DND-41 (cell line): ENCODE measurements at regions not wholly inside any gene's neighbourhood (a gene's known extent, or its start where the extent isn't known, plus 50 kb on each side); places are given as distances from the start of the nearest gene placed in this dataset.

ENCODE experiments used
- ATAC-seq: fragments of 200-7000 bp; cut with Tn5 transposase; 3 replicates; pipeline ENCODE4 v1.9.1; 2021; ENCODE audit warnings: low read depth; ENCODE audit not compliant: insufficient read depth
- DNase-seq: peaks from one replicate; pipeline ENCODE4 v3.0.0-alpha.2; 2020
- H2AFZ ChIP-seq: 2 replicates; pipeline ENCODE4 v1.6.0; 2012; ENCODE audit warnings: low read depth, low read length
- H3K27ac ChIP-seq: 2 replicates; pipeline ENCODE4 v1.5.1; 2012; ENCODE audit warnings: low read length, inconsistent platforms
- H3K27me3 ChIP-seq: fragments of 200-600 bp; sonication (generic); 2 replicates; pipeline ENCODE4 v1.6.0; 2012; ENCODE audit warnings: low read length, mild to moderate bottlenecking, inconsistent platforms; ENCODE audit not compliant: insufficient read depth, poor library complexity
- H3K36me3 ChIP-seq: 2 replicates; pipeline ENCODE4 v1.5.1; 2012; ENCODE audit warnings: low read length, inconsistent platforms; ENCODE audit not compliant: insufficient read depth
- H3K4me1 ChIP-seq: 2 replicates; pipeline ENCODE4 v1.5.1; 2012; ENCODE audit warnings: mild to moderate bottlenecking, low read length; ENCODE audit not compliant: insufficient read depth
- H3K4me2 ChIP-seq: 2 replicates; pipeline ENCODE4 v1.6.0; 2012; ENCODE audit warnings: mild to moderate bottlenecking, moderate library complexity, low read length, inconsistent platforms; ENCODE audit not compliant: insufficient read depth
- H3K4me3 ChIP-seq, 2 experiments: fragments of 200-600 bp in 1 of 2; shearing (Covaris generic) in 1 of 2; 2 replicates each; pipeline ENCODE4 v1.5.1; 2012 to 2016; ENCODE audit warnings: inconsistent platforms in 2 of 2, low read length in 2 of 2, mild to moderate bottlenecking in 2 of 2, low read depth in 1 of 2, moderate library complexity in 1 of 2
- H3K79me2 ChIP-seq: 2 replicates; pipeline ENCODE4 v1.6.0; 2012; ENCODE audit warnings: low read length, inconsistent platforms; ENCODE audit not compliant: insufficient read depth
- H3K9ac ChIP-seq: 2 replicates; pipeline ENCODE4 v1.6.0; 2012; ENCODE audit warnings: low read depth, mild to moderate bottlenecking, inconsistent platforms, low read length, moderate library complexity
- H3K9me3 ChIP-seq: 2 replicates; pipeline ENCODE4 v1.5.1; 2012; ENCODE audit warnings: low read length, moderate library complexity, mild to moderate bottlenecking, inconsistent platforms; ENCODE audit not compliant: insufficient read depth, severe bottlenecking
- H4K20me1 ChIP-seq: 2 replicates; pipeline ENCODE4 v1.6.0; 2012; ENCODE audit warnings: low read length; ENCODE audit not compliant: insufficient read depth
- CTCF ChIP-seq: IDR thresholded peaks from 2 replicates; pipeline ENCODE4 v1.5.1; 2012; ENCODE audit warnings: borderline replicate concordance, low read length, moderate library complexity, mild to moderate bottlenecking; ENCODE audit not compliant: poor library complexity, severe bottlenecking; ENCODE audit errors: extremely low read depth
- EZH2 ChIP-seq: IDR thresholded peaks from 3 replicates; pipeline ENCODE4 v1.6.1; 2012; ENCODE audit warnings: borderline replicate concordance, low read depth, mild to moderate bottlenecking, moderate library complexity, low read length, inconsistent platforms; ENCODE audit not compliant: severe bottlenecking

GRCh38 chr5:126104951-126105350 lies 318.3 kb upstream of the GRAMD2B start:
- no peaks in the 10 kb centered on the region for H3K79me2 ChIP-seq
- H3K4me2 ChIP-seq = no peak overlapping the region
- no peak overlapping the region for H2AFZ ChIP-seq
- no peaks in the 10 kb centered on the region for H4K20me1 ChIP-seq
- H3K9me3 ChIP-seq = no peaks in the 10 kb centered on the region
- H3K36me3 ChIP-seq = no peaks in the 10 kb centered on the region
- no peak overlapping the region for H3K27ac ChIP-seq
- H3K4me3 ChIP-seq = no peak overlapping the region
- H3K27me3 ChIP-seq = no peaks in the 10 kb centered on the region
- no peak overlapping the region for H3K9ac ChIP-seq
- no peak for TF ChIP-seq EZH2
- no peak for ATAC-seq
- no peaks in the 10 kb centered on the region for H3K4me1 ChIP-seq
- DNase-seq = no peak

GRCh38 chr5:126106029-126106428 lies 317.2 kb upstream of the GRAMD2B start:
- Histone ChIP-seq H3K9ac (no peak overlapping the region), H3K36me3 (no peaks in the 10 kb centered on the region), H3K79me2 (no peaks in the 10 kb centered on the region), H3K9me3 (no peaks in the 10 kb centered on the region), H3K4me3 (no peak overlapping the region), H3K4me2 (no peak overlapping the region), H3K27ac (no peak overlapping the region), H3K4me1 (no peaks in the 10 kb centered on the region), H4K20me1 (no peaks in the 10 kb centered on the region), H3K27me3 (no peaks in the 10 kb centered on the region), H2AFZ (no peak overlapping the region)
- TF ChIP-seq CTCF = no peak
- no peak for TF ChIP-seq EZH2
- DNase-seq (no peak), ATAC-seq (no peak)

DNA sequence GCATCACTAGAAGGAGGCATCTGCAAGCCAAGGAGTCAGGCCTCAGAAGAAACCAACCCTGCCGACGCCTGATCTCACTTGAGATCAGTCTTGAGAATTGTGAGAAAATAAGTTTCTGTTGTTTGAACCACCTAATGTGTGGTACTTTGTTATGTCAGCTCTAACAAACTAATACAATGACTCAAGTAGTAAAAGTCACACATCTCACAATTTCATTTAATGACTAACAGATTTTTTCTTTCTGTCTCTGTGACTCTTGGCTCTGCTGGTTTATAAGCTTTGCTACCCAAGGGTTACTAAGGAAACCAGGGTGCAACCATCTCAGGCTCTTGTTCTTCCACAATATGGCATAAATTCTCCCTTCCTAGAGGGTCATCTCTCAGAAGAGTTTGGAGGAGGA lies 315.8 kb upstream of the GRAMD2B start:
- TF ChIP-seq EZH2 = no peak
- TF ChIP-seq CTCF = no peak
- H2AFZ ChIP-seq = no peak overlapping the region

GRCh38 chr5:126108470-126108869 lies 314.7 kb upstream of the GRAMD2B start:
- no peaks in the 10 kb centered on the region for H3K36me3 ChIP-seq
- no peak overlapping the region for H3K9ac ChIP-seq
- DNase-seq (no peak), ATAC-seq (no peak)
- no peaks in the 10 kb centered on the region for H3K79me2 ChIP-seq
- TF ChIP-seq EZH2 = no peak
- no peak for TF ChIP-seq CTCF
- H3K4me3 ChIP-seq = no peak overlapping the region
- H2AFZ ChIP-seq = no peak overlapping the region; the same call in 1 of the 2 replicates
- H3K4me1 ChIP-seq = no peaks in the 10 kb centered on the region
- H3K27me3 ChIP-seq = no peaks in the 10 kb centered on the region
- H3K4me2 ChIP-seq = no peak overlapping the region
- H4K20me1 ChIP-seq = no peaks in the 10 kb centered on the region
- peaks cover 12% of the 10 kb centered on the region for H3K9me3 ChIP-seq
- no peak overlapping the region for H3K27ac ChIP-seq

More for the DNA sequence above, 315.8 kb upstream of the GRAMD2B start:
- Histone ChIP-seq H4K20me1 (no peaks in the 10 kb centered on the region), H3K36me3 (no peaks in the 10 kb centered on the region), H3K9me3 (peaks cover 6% of the 10 kb centered on the region), H3K4me2 (no peak overlapping the region), H3K79me2 (no peaks in the 10 kb centered on the region), H3K27me3 (no peaks in the 10 kb centered on the region), H3K4me1 (no peaks in the 10 kb centered on the region), H3K4me3 (no peak overlapping the region), H3K9ac (no peak overlapping the region), H3K27ac (no peak overlapping the region)
- DNase-seq = no peak
- ATAC-seq = no peak
